ENCODE measurements at regions not wholly inside any gene's neighbourhood (a gene's known extent, or its start where the extent isn't known, plus 50 kb on each side); places are given as distances from the start of the nearest gene placed in this dataset.
A peak's percentile ranks its signal among the peaks of the same experiment; 100 is the strongest.

DNA sequence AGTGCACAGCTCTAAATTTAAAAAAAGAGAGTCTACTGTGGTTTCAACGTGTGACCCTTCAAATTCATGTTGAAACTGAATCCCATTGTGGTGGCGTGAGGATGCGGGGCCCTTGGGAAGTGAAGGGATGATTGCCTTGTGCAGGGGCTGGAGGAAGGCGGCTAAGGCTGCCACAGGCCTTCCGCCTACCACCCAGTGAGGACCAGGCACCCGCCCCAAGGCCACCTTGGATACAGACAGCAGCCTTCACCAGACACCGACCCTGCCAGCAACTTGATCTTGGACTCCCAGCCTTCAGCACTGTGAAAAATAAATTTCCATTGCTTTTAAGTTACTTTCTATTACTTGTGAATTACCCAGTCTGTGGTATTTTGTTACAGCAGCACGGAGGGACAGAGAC lies 103.4 kb upstream of the TMEM18 start:
- Histone ChIP-seq H3K9ac (ENCODE audit: low read length) (no peak overlapping the region), H4K8ac (ENCODE audit: low read depth, low read length) (no peak overlapping the region), H4K5ac (ENCODE audit: low read length) (no peak overlapping the region), H3K18ac (ENCODE audit: low read length) (no peak overlapping the region), H2BK15ac (replicated peaks; ENCODE audit: low read depth) (no peak overlapping the region), H2BK5ac (ENCODE audit: low read length) (no peak overlapping the region), H3K4me3 (ENCODE audit: low read length) (no peak overlapping the region), H3K27me3 (ENCODE audit: insufficient read depth, low read length, poor library complexity) (no peaks in the 10 kb centered on the region), H3K4me2 (ENCODE audit: low read length) (no peak overlapping the region), H3K36me3 (ENCODE audit: control insufficient read depth, insufficient read depth, low read length) (no peaks in the 10 kb centered on the region), H3K4ac (ENCODE audit: low read depth, low read length) (no peak overlapping the region), H3K23ac (ENCODE audit: low read length) (no peak overlapping the region), H3K79me2 (ENCODE audit: control insufficient read depth, insufficient read depth, low read length) (no peaks in the 10 kb centered on the region), H3K4me1 (ENCODE audit: control insufficient read depth, low read depth, low read length) (no peaks in the 10 kb centered on the region), H3K79me1 (ENCODE audit: low read length) (no peaks in the 10 kb centered on the region), H3K56ac (ENCODE audit: low read length) (no peak overlapping the region), H3K27ac (ENCODE audit: low read depth, low read length) (no peak overlapping the region), H2AK5ac (ENCODE audit: low read length) (no peak overlapping the region), H2BK120ac (ENCODE audit: low read depth, low read length) (no peak overlapping the region)
- DNase-seq: no peak
- WGBS (ENCODE audit: extremely low coverage, insufficient coverage, low lambda C conversion rate): no CpG with 5 or more reads among the region's 8 CpGs

DNA sequence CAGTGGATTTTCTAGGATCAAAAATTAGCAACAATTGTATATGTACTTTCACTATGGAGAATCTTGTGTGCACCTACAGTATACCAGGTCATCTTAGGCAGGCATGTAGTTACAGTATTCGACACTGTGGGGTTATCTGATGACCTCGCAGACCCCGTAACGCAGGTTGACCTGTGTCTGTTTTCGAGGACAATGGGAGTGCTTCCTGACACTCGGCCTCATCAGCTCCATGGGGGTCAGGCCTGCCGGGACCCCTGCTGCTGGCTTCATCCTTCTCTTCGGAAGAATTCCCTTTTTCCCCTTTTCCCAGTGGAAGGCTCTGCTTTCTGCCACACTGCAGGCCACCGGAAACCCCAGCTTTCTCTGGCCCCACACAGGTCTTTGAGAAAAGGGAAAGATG lies 102.8 kb upstream of the TMEM18 start:
- DNase-seq: peak; percentile 26
- H2BK5ac ChIP-seq (ENCODE audit: low read length): no peak overlapping the region
- no CpG with 5 or more reads among the region's 9 CpGs for WGBS (ENCODE audit: extremely low coverage, insufficient coverage, low lambda C conversion rate)

DNA sequence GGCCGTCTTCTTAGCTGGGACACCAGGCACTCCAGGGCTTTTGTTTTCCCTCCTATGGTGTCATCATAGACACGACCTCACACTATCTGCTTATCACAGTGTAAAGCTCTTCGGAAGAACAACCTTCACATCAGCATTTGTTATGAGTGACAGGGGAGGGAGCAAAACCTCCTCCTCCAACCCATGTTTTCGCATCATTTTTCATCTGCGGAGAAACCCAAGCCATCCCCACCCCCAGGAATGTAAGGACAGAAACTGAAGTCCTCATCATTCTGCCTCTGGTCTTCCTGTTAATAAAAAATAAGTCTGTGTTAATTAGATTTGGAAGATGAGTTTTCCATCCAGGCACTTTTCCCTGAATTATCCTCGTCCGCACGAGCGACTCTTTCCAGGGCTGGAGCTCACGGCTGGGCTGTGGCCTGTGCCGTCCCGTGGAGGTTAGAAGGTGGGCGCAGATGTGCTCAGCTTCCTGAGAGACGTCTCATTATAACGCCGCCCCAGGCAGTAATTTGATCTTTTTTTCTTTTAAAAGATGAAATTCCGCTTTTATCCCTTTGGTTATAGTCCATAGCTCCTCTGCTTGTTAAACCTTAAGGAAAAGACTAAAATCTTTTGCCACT lies 101.6 kb upstream of the TMEM18 start:
- Histone ChIP-seq H3K4me2 (ENCODE audit: low read length) (no peak overlapping the region), H3K56ac (ENCODE audit: low read length) (no peak overlapping the region), H2BK15ac (replicated peaks; ENCODE audit: low read depth) (no peak overlapping the region), H3K4me3 (ENCODE audit: low read length) (no peak overlapping the region), H2BK5ac (ENCODE audit: low read length) (no peak overlapping the region), H2AK5ac (ENCODE audit: low read length) (no peak overlapping the region), H3K27ac (ENCODE audit: low read depth, low read length) (no peak overlapping the region), H3K9ac (ENCODE audit: low read length) (no peak overlapping the region), H3K79me2 (ENCODE audit: control insufficient read depth, insufficient read depth, low read length) (no peaks in the 10 kb centered on the region), H4K8ac (ENCODE audit: low read depth, low read length) (no peak overlapping the region), H3K18ac (ENCODE audit: low read length) (no peak overlapping the region), H3K36me3 (ENCODE audit: control insufficient read depth, insufficient read depth, low read length) (no peaks in the 10 kb centered on the region), H3K4ac (ENCODE audit: low read depth, low read length) (no peak overlapping the region), H4K5ac (ENCODE audit: low read length) (no peak overlapping the region), H3K27me3 (ENCODE audit: insufficient read depth, low read length, poor library complexity) (no peaks in the 10 kb centered on the region), H2BK120ac (ENCODE audit: low read depth, low read length) (no peak overlapping the region), H3K23ac (ENCODE audit: low read length) (no peak overlapping the region), H3K4me1 (ENCODE audit: control insufficient read depth, low read depth, low read length) (peaks cover 2% of the 10 kb centered on the region), H3K79me1 (ENCODE audit: low read length) (no peaks in the 10 kb centered on the region)
- WGBS (ENCODE audit: extremely low coverage, insufficient coverage, low lambda C conversion rate): no CpG with 5 or more reads among the region's 17 CpGs
- DNase-seq: no peak

More for the DNA sequence above, 102.8 kb upstream of the TMEM18 start:
- Histone ChIP-seq H3K27me3 (ENCODE audit: insufficient read depth, low read length, poor library complexity) (no peaks in the 10 kb centered on the region), H3K36me3 (ENCODE audit: control insufficient read depth, insufficient read depth, low read length) (no peaks in the 10 kb centered on the region), H3K56ac (ENCODE audit: low read length) (no peak overlapping the region), H3K4ac (ENCODE audit: low read depth, low read length) (no peak overlapping the region), H3K23ac (ENCODE audit: low read length) (no peak overlapping the region), H2AK5ac (ENCODE audit: low read length) (no peak overlapping the region), H3K79me2 (ENCODE audit: control insufficient read depth, insufficient read depth, low read length) (no peaks in the 10 kb centered on the region), H3K4me1 (ENCODE audit: control insufficient read depth, low read depth, low read length) (no peaks in the 10 kb centered on the region), H3K18ac (ENCODE audit: low read length) (no peak overlapping the region), H2BK120ac (ENCODE audit: low read depth, low read length) (no peak overlapping the region), H4K8ac (ENCODE audit: low read depth, low read length) (no peak overlapping the region), H4K5ac (ENCODE audit: low read length) (no peak overlapping the region), H3K9ac (ENCODE audit: low read length) (no peak overlapping the region), H3K79me1 (ENCODE audit: low read length) (no peaks in the 10 kb centered on the region), H3K27ac (ENCODE audit: low read depth, low read length) (no peak overlapping the region), H3K4me3 (ENCODE audit: low read length) (no peak overlapping the region), H2BK15ac (replicated peaks; ENCODE audit: low read depth) (no peak overlapping the region), H3K4me2 (ENCODE audit: low read length) (no peak overlapping the region)

DNA sequence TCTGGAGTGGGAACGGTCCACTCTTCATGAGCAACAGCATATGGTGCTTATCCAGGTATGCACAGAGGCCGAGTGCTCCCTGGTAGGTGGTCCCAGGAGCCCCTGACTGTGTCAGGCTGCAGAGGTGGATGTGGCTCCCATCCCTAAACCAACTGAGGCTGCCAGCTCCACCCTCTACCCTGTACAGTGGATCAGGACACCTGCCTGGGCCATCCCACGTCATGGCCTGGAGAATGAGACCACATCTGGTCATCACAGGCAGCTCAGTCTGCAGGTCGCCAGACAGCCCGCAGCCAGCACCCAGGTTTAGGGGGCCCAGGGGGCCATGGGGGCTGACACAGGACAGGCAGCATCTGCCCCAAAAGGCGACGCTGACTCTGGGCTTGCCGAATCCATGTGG lies 100.3 kb upstream of the TMEM18 start:
- Histone ChIP-seq H3K27me3 (ENCODE audit: insufficient read depth, low read length, poor library complexity) (no peaks in the 10 kb centered on the region), H2AK5ac (ENCODE audit: low read length) (no peak overlapping the region), H3K79me1 (ENCODE audit: low read length) (no peaks in the 10 kb centered on the region), H3K4me2 (ENCODE audit: low read length) (no peak overlapping the region), H4K8ac (ENCODE audit: low read depth, low read length) (no peak overlapping the region), H3K9ac (ENCODE audit: low read length) (no peak overlapping the region), H3K79me2 (ENCODE audit: control insufficient read depth, insufficient read depth, low read length) (no peaks in the 10 kb centered on the region), H3K4ac (ENCODE audit: low read depth, low read length) (no peak overlapping the region), H4K5ac (ENCODE audit: low read length) (no peak overlapping the region), H3K23ac (ENCODE audit: low read length) (no peak overlapping the region), H3K36me3 (ENCODE audit: control insufficient read depth, insufficient read depth, low read length) (no peaks in the 10 kb centered on the region), H3K18ac (ENCODE audit: low read length) (no peak overlapping the region), H2BK15ac (replicated peaks; ENCODE audit: low read depth) (no peak overlapping the region), H3K56ac (ENCODE audit: low read length) (no peak overlapping the region), H3K4me1 (ENCODE audit: control insufficient read depth, low read depth, low read length) (peaks cover 2% of the 10 kb centered on the region), H3K27ac (ENCODE audit: low read depth, low read length) (no peak overlapping the region), H2BK5ac (ENCODE audit: low read length) (no peak overlapping the region), H3K4me3 (ENCODE audit: low read length) (no peak overlapping the region), H2BK120ac (ENCODE audit: low read depth, low read length) (no peak overlapping the region)
- no peak for DNase-seq
- no CpG with 5 or more reads among the region's 8 CpGs for WGBS (ENCODE audit: extremely low coverage, insufficient coverage, low lambda C conversion rate)

DNA sequence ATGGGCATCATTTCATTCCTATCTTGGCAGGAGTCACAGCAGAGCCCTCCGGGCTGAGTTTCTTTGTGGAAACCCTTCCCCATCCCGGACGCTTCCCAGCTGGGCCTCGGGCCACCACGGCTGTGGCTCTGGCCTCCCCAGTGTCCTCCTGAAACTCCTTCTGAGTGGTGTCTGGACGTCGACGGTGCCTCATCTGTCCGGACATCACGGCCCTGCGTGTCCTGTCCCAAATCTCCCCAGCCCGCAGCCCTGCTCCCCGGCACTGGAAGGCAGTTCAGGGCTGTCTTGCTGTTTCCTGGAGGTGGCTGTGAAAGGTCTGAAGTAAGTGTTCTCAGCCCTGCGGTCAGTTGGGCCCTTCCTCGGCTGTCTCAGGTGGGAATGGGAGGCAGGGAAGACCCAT lies 99.8 kb upstream of the TMEM18 start:
- H4K5ac ChIP-seq (ENCODE audit: low read length): no peak overlapping the region
- no peaks in the 10 kb centered on the region for H3K79me2 ChIP-seq (ENCODE audit: control insufficient read depth, insufficient read depth, low read length)
- no peak overlapping the region for H2BK5ac ChIP-seq (ENCODE audit: low read length)
- no peaks in the 10 kb centered on the region for H3K36me3 ChIP-seq (ENCODE audit: control insufficient read depth, insufficient read depth, low read length)
- H3K18ac ChIP-seq (ENCODE audit: low read length): no peak overlapping the region
- H3K27ac ChIP-seq (ENCODE audit: low read depth, low read length): no peak overlapping the region
- no peak overlapping the region for H2BK120ac ChIP-seq (ENCODE audit: low read depth, low read length)
- no peaks in the 10 kb centered on the region for H3K79me1 ChIP-seq (ENCODE audit: low read length)
- H3K4ac ChIP-seq (ENCODE audit: low read depth, low read length): no peak overlapping the region
- no peak overlapping the region for H4K8ac ChIP-seq (ENCODE audit: low read depth, low read length)
- no peak overlapping the region for H3K4me3 ChIP-seq (ENCODE audit: low read length)
- no peak overlapping the region for H3K4me2 ChIP-seq (ENCODE audit: low read length)
- no peak overlapping the region for H2BK15ac ChIP-seq (replicated peaks; ENCODE audit: low read depth)
- DNase-seq: no peak
- no peak overlapping the region for H2AK5ac ChIP-seq (ENCODE audit: low read length)
- H3K4me1 ChIP-seq (ENCODE audit: control insufficient read depth, low read depth, low read length): peaks cover 2% of the 10 kb centered on the region
- no peak overlapping the region for H3K23ac ChIP-seq (ENCODE audit: low read length)
- no peak overlapping the region for H3K56ac ChIP-seq (ENCODE audit: low read length)
- H3K9ac ChIP-seq (ENCODE audit: low read length): no peak overlapping the region
- WGBS (ENCODE audit: extremely low coverage, insufficient coverage, low lambda C conversion rate): no CpG with 5 or more reads among the region's 15 CpGs
- H3K27me3 ChIP-seq (ENCODE audit: insufficient read depth, low read length, poor library complexity): no peaks in the 10 kb centered on the region

DNA sequence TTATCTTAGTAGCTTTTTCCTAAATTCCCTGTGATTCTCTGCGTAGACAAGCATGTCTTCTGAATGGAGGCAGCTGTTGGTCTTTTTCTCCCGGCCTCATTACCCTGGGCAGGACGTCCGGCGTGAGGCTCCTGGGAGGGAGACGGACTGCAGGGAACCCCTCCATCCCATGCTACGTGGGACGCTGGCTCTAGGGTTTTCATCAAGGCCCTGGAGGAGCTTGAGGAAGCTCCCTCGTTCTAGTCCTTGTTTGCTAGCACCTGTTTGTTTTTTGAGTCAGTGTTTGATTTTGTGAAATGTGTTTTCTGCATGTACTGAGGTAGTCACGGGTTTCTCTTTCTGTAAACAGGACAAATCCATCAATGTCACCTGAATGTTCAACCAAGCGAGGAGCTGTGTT lies 99.3 kb upstream of the TMEM18 start:
- H3K4me1 ChIP-seq (ENCODE audit: control insufficient read depth, low read depth, low read length): peaks cover 2% of the 10 kb centered on the region
- H3K79me1 ChIP-seq (ENCODE audit: low read length): no peaks in the 10 kb centered on the region
- H3K27me3 ChIP-seq (ENCODE audit: insufficient read depth, low read length, poor library complexity): no peaks in the 10 kb centered on the region
- no peaks in the 10 kb centered on the region for H3K79me2 ChIP-seq (ENCODE audit: control insufficient read depth, insufficient read depth, low read length)
- no peak overlapping the region for H3K4me2 ChIP-seq (ENCODE audit: low read length)
- no peak overlapping the region for H2BK5ac ChIP-seq (ENCODE audit: low read length)
- H3K4me3 ChIP-seq (ENCODE audit: low read length): no peak overlapping the region
- H3K36me3 ChIP-seq (ENCODE audit: control insufficient read depth, insufficient read depth, low read length): no peaks in the 10 kb centered on the region
- no peak overlapping the region for H2AK5ac ChIP-seq (ENCODE audit: low read length)
- no CpG with 5 or more reads among the region's 11 CpGs for WGBS (ENCODE audit: extremely low coverage, insufficient coverage, low lambda C conversion rate)
- no peak overlapping the region for H4K5ac ChIP-seq (ENCODE audit: low read length)
- no peak overlapping the region for H3K4ac ChIP-seq (ENCODE audit: low read depth, low read length)
- H4K8ac ChIP-seq (ENCODE audit: low read depth, low read length): no peak overlapping the region
- H3K18ac ChIP-seq (ENCODE audit: low read length): no peak overlapping the region
- no peak overlapping the region for H3K23ac ChIP-seq (ENCODE audit: low read length)
- H3K56ac ChIP-seq (ENCODE audit: low read length): no peak overlapping the region
- H3K27ac ChIP-seq (ENCODE audit: low read depth, low read length): no peak overlapping the region
- no peak overlapping the region for H2BK15ac ChIP-seq (replicated peaks; ENCODE audit: low read depth)
- H2BK120ac ChIP-seq (ENCODE audit: low read depth, low read length): no peak overlapping the region
- no peak overlapping the region for H3K9ac ChIP-seq (ENCODE audit: low read length)
- DNase-seq: no peak
